HG03097 (cell line): ENCODE measurements at regions not wholly inside any gene's neighbourhood (a gene's known extent, or its start where the extent isn't known, plus 50 kb on each side); places are given as distances from the start of the nearest gene placed in this dataset.
"Not testable (repeated sequence)": the region's sequence is repeated elsewhere in the genome, so short reads cannot be mapped to it uniquely, and the experiment has no call there.

Experiments used
- ATAC-seq: cut with Tn5 transposase; IDR thresholded peaks from one replicate; pipeline ENCODE4 v1.9.1; 2021; ENCODE audit not compliant: unreplicated experiment, low FRiP score

DNA sequence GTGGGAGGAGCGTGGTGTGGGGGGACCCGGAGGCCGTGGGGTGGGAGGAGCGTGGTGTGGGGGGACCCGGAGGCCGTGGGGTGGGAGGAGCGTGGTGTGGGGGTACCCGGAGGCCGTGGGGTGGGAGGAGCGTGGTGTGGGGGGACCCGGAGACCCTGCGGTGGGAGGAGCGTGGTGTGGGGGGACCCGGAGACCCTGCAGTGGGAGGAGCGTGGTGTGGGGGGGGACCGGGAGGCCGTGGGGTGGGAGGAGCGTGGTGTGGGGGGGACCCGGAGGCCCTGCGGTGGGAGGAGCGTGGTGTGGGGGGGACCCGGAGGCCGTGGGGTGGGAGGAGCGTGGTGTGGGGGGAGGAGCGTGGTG, 203.5 kb downstream of the DLL1 start:
- ATAC-seq: not testable (repeated sequence)

DNA sequence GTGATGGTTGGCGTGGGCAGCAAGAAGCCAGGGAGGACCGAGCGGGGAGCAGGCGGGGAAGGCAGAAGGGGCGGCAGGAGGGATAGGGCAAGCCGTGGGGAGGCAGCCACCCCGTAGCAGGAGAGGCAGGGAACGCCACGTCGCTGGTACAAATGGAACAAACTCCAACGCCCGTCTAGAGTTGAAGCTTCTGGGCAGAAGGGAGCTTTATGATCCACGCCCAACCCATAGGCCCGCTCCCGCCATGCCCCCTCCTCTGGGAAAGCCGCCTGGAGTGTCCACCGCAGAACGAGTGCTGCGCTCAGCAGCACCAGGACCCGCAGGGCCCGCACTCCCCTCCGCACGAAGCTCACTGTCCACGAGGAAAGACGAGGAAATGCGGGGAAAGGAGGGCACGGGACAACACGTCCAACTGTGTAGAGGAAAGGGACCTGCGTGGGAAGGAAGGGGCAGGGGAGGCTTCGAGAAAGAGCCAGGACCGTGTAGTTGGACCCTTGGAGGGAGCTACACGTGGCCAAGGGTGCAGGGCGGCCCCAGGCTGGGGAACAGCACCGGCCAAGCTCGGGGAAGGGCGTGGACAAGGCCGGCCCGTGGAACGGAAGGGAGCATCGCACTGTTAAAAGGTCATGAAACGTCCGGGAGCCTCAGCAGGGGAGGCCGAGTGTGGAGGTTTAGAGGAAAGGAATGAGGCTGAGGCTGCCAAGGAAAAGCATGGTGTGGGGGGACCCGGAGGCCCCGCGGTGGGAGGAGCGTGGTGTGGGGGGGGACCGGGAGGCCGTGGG, 204.0 kb downstream of the DLL1 start:
- no peak for ATAC-seq

DNA sequence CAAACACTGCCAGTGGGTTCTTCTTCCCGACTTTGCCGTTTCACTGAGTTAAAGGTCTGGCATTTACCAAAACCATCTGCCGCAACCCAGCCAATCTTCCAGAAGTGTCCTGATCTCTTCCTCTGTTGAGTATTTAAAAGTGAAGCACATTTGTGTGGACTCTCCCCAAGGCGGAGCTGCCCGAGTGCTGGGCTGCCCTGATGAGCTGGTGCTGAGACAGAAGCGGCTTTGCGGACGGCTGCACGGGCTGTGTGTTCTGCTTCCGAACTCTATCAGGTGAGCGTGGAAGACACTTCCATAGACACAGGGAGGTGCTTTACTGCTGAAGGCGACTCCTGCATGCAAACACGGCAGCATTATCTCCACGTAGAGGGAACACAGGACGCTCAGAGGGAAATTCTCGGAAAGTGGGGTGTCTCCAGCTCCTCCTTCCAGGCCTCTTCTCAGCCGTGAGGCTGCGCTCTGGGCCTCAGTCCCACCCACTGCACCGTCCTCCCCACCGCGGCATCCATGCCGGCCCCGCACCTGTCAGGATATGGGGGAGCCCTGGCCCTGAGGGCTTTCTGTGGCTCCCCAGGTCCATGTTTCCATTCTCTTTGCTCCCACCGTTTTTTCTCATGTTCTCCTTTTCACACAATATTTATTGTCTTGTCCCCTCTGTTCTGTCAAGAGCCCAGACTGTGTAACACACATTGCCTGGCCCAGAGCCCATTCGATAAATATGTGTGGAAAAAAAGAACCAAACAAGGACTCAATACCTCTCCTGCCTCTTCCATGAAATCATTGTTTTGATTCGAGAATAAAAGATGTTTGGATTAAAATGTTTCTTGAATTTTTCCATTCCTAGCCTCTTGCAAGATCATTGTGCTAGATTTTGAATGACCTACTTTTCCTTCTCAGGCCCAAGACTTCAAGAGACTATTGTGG, 205.1 kb downstream of the DLL1 start:
- no peak for ATAC-seq

DNA sequence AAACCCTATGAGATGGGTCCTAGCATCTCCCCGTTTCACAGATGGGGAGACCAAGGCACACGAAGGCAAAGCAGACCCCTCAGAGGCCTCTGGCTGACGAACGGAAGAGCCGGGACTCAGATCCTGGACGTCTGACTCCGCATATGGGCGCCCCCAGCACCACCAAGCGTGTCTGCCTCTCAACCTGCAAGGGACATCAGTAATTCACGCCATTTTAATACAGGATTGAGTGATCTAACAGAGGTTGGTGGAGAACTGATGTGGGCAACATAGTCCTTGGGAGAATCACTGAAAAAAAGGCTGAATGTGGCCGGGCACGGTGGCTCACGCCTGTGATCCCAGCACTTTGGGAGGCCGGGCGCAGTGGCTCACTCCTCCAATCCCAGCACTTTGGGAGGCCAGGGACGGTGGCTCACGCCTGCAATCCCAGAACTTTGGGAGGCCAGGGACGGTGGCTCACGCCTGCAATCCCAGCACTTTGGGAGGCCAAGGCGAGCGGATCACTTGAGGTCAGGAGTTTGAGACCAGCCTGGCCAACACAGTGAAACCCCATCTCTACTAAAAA, 206.6 kb downstream of the DLL1 start:
- ATAC-seq: no peak

DNA sequence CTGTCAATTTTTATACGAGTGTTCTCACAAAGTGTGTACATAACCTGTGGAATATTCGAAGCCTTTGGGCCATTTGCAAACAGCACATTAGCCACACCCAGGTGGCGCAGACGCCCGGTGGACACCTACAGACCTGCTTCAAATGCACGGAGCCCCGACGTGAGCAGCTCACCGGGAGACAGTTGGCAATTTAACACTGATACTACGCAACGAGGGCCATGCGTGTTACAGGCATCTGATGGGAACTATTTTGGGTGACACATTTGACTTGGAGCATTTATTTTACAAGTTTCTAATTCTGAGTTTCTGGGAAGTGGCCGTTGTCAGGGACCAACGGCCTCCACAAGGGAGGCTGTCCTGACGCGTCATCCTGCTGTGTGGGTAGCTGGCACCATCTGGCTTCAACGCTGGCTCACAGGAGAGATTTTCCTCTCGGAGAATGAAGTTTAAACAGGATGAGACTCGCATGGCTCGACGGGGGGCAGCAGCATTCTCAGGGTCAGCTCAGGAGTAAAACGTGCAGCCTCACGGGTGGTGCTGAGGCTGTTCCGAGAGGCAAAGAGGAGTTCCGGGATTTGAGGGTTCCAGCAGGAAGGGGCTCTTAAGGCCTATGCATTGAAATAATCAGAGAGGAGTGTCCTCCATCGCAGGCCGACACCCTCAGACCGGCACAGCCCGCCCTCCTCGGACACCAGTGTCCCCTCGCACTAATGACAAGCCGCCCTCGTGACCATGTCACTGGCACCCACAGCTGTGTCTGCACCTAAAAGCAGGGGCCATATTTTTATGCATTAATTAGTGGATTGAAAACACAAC, 207.4 kb downstream of the DLL1 start:
- no peak for ATAC-seq

DNA sequence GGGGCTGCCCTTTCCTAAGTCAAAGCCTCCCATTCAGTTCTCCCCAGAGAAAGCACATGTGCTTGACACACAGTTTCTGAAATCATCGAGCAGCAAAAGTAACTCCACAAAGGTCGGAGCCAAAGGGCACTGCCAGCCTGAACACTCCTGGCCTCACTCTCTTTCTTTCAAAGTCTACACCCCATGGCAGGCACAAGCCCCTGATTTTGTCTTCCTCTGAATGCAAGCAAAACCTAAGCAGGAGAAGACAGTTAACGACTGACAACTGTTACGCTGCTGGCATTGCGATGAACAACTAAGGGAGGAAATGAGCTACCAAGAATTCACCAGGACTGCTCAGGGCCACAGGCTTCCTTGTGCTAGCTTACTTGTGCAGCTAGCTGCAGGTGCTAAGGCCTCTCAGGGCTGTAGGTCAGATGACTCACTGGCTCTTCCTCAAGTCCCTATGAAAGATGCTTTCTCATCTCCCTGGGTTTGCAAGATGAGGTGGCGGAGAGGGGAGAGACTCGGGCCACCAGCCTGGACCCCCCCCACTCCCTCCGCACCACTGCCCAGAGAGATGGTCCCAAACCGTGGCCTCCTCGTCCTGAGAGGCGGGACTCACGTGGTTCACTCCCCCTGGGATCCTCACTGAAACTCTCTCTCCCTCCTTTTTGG, 208.2 kb downstream of the DLL1 start:
- no peak for ATAC-seq

DNA sequence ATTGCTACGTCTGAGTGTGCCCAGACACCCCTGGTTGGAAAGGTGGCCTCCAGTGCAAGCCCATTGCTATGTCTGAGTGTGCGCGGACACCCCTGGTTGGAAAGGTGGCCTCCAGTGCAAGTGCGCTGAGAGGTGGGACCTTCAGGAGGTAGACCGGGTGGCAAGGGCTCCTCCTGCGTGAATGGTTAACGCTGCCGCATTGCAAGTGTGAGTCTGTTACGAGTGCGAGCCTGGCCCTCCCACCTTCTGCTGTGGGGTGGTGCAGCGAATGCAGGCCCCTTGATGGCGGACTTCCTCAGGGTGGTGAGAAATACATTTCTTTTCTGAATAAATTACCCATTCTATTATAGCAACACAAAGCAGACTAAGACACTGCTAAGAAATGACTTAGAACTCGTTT, 208.8 kb downstream of the DLL1 start:
- ATAC-seq: no peak

DNA sequence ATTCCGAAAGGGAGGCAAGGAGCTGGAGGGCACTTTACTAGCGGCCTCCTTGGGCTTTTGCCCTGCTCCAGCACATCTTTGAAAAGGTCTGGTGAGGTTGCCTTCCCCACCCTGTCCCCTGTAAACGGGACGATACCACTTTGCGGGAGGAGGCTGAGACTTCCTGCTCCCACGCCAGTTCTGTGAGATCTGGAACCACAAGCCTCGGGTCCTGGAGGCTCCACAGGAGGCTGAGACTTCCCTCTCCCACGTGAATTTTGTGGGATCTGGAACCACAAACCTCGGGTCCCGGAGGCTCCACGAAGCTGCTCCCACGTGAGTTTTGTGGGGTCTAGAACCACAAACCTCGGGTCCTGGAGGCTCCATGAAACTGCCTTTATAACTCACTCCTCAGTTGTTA, 209.3 kb downstream of the DLL1 start:
- ATAC-seq: no peak

DNA sequence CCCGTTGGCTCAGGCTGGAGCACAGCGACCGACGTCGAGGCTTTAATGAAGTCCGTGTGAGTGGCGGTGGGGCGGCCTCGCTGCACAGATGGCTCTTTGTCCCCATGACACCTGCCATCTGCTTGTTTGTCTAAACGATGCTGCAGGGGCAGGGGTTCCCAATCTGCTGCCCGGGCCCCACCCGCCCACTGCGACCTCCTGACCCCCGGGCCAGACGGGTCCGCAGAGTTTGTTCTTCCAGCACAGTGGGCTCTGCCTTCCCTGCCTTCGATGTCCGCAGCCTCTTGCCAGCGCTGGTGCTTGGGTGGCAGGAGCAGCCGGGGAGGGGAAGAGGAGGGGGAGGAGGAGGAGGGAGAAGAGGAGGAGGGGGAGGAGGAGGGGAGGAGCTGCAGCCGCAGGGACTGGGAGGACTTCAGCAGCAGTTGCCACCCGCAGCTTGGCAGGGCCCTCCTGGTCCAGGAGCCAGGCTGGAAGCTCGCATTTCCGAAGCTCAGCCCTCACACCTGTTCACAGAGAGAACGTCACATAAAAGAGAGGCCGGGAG, 210.0 kb downstream of the DLL1 start:
- no peak for ATAC-seq

DNA sequence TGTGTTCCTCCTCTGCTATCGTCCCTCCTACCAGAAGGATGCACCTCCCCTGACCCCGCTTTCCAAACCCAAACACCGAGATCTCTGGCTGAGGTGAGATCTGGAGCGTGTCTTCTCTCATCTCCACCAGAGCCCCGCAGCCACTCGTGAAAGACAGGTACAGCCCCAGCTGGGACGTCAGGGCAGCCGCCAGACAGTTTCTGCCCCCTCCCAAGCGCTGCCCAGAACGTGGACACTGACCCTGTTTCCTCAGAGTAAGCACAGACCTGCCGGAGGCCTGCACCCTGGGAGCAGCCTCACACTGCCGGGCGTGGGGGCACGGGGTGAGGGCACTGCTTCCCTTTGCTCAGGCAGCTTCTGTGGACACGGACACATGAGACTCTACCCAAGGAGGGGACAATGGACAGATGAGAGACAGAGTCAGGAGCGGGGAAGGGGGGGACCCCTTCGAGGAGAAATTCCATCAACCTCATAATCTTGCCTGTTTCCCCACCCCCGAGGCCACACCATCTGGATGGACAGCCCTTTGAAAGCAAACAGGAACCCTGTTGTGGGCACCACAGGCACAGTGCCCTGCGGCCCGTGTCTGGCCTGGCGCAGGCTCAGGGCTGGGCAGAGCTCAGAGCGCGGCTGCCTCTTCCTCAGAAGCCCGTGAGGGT, 210.6 kb downstream of the DLL1 start:
- no peak for ATAC-seq

DNA sequence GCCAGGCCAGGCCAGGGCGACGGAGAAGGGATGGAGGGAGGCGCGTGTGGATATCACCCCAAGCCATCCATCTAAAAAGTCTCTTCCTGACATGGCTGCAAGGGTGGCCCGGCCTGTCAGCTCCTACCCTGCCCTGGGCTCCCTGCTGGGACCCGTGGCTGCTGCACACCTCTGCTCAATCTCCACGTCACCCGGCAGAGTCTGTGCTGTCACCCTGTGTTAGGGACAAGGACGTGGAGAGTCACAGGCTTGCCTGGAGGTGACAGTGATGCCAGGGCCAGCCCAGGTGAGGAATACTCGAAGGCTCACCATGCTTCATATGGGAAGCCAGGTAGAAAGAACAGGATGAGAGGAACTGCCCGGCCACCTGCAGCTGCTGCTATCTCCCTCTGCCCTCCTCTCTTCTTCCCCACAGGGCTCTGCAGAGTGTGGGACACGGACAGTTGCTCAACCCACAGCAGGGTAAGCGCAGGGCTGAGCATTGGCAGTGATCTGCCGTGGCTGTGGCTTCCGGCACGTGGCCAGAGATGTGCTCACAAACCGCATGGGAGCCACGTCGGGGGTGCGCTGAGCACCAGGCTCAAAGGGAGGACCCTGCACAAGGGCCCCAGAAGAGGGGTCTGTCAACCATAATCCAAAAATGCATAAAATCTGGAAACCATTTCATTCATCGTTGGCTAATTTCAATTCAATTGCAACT, 214.3 kb downstream of the DLL1 start:
- ATAC-seq: no peak

DNA sequence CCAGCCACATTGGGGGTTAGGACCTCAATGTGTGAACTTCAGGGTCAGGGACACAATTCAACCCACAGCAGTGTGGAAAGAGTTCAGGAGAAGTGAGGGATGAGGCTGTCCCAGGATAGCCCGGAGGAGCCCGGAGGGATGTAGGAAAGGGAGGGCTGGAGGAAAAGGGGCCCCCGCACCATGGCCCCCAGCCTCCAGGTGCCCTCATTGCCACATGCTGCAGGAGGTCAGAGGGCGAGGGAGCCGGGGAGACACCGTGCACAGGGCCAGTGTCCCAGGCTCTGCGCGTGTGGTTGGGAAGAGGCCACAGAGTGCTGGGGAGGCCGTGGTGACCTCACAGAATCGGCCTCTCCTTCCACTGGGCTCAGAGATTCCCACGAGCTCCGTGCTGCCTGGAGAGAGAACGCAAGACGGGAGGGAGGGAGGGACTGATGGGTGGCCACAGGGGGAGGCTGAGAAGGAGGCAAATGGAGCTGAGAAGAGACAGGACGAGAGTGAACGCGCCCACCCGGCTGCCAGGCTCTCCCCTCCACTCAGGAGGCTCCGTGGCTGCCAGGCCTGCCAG, 215.1 kb downstream of the DLL1 start:
- ATAC-seq: no peak

DNA sequence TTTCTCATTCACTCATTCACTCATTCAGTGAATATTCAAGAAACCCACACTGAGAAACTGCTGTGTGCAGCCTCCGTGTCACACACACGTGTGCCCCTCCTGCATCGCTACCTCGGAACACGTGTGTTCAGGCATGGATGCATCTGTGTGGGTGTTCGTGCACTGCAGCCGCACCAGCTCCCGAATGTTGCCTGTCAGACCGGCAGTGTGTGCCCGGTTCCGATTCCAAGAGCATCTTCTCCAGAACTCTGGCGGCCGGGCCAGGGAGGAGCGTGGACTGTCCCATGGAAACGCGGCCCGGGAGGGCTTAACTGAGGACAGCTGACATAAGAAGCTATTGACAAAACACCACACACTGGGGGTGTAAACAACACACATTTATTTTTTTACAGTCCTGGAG, 216.0 kb downstream of the DLL1 start:
- ATAC-seq: no peak

DNA sequence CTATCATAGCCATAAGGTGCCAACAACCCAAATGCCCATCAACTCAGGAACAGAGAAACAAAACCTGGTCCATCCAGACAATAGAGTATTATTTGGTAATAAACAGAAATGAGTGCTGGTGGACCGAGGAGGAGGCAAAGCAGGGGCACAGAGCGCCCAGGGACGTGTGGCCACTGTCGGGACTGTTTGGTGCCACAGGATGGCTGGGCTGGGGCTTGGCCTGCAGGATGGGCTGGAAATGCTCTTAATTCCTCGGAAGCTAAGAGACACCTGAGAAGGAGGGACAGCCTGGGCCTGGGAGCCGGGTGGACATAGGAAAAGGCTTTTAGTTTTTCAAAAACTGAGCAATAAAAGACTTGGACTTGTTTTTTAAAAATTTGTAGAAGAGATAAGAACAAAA, 216.4 kb downstream of the DLL1 start:
- no peak for ATAC-seq

DNA sequence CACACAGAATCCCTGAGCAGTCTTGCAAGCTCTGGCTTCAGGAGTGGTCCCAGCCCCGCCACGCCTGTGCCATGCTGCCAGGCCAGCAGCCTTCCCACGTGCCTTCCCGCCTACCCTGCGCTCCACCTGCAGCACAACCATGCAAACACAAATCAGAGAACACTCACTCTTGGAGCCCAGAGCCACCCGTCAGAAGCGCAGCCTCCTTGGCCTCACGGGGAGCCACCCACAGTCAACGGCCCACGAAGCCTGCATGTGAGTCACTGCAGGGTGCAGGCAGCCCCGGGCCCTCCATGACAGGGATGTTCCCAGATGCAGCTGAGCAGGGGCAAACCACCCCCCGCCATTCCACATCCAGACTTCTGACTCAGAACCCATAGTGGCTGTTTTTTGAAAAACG, 217.0 kb downstream of the DLL1 start:
- no peak for ATAC-seq

DNA sequence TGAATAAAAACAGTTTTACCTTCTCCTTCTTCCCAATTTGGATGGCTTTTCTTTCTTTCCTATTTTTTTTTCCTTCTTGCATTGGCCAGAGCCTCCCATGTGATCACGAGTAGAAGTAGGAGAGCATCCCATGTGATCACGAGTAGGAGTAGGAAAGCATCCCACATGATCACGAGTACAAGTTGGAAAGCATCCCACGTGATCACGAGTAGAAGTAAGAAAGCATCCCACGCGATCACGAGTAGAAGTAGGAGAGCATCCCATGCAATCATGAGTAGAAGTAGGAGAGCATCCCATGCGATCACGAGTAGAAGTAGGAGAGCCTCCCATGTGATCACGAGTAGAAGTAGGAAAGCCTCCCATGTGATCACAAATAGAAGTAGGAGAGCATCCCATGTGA, 218.6 kb downstream of the DLL1 start:
- ATAC-seq: no peak

DNA sequence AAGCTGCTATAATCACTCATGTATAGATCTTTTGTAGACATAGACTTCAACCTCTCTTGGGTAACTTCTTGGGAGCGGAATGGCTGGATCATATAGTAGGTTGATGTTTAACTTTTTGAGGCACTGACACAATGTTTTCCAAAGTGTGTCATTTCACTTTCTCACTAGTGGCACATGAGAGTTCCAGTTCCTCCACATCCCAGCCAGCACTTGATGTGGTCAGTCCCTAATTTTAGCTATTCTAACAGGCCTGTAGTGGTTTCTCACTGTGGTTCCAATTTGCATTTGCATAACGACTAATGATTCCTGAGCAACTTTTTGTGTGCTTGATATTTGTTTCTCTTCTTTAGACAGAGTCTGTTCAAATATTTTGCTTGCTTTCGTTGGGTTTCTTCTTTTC, 221.3 kb downstream of the DLL1 start:
- ATAC-seq: no peak

DNA sequence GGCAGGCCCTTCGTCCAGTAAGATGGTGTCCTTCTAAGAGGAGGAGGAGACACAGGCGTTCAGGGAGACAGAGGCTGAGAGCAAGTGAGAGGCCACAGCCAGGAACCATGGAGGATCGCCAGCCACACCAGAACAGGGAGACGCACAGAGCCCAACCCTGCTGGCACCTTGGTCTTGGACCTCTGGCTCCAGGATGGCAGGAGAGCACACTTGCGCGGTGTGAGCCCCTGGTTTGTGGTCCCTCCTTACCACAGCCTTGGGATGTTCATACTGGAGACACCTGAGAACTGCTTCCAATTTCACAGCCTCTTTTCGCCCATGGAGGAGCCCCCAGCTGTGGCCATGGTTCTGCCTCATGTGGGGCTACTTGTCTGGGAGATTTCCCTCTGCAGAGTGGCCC, 222.4 kb downstream of the DLL1 start:
- ATAC-seq: no peak

DNA sequence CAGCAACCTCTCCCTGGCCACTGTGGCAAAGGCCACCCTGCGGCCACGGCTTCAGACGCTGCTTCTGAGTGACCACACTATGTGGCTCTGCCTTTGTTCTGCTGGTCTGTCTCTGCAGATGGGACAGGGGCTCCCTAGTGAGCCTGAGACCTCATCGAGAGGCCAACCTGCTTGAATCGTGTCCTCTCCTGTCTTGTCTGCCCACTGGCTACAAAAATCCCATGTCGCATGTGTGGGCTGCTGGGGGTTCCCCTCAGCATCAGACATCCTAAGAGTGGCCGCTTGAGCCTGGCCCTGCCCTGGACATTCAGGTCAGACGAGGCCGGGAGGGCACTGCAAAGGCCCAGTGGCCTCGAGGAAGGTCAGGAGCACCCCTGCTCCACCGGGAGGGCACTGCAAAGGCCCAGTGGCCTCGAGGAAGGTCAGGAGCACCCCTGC, 222.9 kb downstream of the DLL1 start:
- no peak for ATAC-seq
